ENCODE measurements at regions not wholly inside any gene's neighbourhood (a gene's known extent, or its start where the extent isn't known, plus 50 kb on each side); places are given as distances from the start of the nearest gene placed in this dataset.

DNA sequence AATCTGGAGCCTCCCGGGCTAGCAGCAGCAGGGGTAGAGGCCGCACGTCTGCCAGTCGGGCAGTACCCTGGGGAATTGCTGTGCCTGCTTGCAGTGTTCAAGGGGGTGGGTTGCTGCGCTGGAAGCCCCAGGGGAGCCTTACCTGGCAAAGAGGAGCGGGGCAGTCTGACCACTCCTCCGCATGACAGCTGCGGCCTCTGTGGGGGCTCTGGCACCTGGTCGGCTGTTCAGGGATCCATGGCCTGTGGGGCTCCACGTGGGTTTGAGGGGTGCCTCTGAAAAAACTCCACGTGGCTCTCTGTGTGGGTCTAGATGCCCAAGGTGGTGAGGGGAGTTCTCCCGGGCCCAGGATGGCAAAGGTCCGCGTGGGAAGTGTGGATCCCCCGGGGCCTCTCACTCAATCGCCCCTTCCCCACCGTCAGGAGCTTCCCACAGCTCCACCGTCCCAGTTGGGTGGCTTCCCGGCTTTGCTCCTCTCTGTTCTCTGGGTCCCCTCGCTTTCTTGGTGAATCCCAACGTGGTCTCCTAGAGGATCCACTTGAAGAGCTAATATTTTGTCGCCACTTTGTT is 184.5 kb downstream of the EFHB start:
- ATAC-seq (ENCODE audit: low FRiP score): no peak
- DNase-seq (ENCODE audit: low spot score): no peak
- TF ChIP-seq, protein P1, sequence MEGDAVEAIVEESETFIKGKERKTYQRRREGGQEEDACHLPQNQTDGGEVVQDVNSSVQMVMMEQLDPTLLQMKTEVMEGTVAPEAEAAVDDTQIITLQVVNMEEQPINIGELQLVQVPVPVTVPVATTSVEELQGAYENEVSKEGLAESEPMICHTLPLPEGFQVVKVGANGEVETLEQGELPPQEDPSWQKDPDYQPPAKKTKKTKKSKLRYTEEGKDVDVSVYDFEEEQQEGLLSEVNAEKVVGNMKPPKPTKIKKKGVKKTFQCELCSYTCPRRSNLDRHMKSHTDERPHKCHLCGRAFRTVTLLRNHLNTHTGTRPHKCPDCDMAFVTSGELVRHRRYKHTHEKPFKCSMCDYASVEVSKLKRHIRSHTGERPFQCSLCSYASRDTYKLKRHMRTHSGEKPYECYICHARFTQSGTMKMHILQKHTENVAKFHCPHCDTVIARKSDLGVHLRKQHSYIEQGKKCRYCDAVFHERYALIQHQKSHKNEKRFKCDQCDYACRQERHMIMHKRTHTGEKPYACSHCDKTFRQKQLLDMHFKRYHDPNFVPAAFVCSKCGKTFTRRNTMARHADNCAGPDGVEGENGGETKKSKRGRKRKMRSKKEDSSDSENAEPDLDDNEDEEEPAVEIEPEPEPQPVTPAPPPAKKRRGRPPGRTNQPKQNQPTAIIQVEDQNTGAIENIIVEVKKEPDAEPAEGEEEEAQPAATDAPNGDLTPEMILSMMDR (IDR thresholded peaks at IDR 0.05): no peak

DNA sequence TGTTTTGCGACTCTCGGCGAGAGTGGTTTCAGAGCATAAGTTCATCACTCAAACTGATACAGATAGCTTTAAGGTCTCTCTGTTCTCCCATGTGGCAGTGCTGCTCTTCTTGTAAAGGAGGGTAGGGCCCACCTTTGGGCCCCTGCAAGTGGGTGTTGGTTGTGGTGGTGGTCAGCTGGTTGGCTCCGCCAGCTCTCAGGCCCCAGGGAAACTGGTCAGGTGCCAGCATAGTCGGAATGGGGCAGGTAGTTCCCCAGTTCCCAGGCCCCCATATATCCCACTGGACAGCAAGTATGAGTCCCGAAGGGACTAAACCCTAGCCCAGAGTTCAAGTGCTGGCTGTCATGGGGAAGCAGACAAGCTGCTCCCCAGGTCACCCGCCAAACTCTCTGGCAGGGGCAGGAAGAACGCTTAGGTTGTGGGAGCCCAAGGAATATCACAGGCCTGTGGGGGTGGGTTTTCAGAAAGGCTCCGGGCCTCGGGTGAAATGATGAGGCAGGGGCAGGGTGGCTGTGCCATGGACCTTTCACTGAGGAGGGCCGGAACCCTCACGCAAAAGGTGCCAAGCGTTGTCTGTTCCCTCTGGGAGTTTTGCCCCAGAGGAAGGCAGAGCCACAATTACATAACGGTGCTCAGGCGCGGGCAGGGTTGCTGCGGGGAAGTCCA is 185.1 kb downstream of the EFHB start:
- DNase-seq (ENCODE audit: low spot score) (no peak), ATAC-seq (ENCODE audit: low FRiP score) (no peak)
- TF ChIP-seq, protein P1 (IDR thresholded peaks at IDR 0.05): no peak

DNA sequence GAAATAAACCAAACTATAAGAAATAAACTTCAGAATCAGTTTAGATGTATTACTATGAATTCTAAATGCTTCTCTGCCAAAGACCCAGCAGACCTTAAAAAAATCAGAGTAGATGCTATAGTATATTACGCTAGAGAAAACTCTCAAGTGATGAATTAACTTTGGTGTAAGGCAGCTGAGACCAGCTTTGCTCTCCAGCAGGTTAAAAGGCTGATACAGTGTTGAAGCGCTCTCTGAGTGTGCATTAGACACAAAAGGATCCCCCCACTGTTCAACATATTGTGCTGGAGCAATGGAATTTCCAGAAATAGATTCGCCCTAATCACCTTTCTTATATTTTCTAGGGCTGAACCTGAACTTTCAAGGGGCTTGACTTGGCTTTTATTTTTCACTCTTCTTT is 190.0 kb downstream of the EFHB start:
- DNase-seq (ENCODE audit: low spot score): no peak
- no peak for ATAC-seq (ENCODE audit: low FRiP score)
- TF ChIP-seq, protein P1 (IDR thresholded peaks at IDR 0.05): no peak

DNA sequence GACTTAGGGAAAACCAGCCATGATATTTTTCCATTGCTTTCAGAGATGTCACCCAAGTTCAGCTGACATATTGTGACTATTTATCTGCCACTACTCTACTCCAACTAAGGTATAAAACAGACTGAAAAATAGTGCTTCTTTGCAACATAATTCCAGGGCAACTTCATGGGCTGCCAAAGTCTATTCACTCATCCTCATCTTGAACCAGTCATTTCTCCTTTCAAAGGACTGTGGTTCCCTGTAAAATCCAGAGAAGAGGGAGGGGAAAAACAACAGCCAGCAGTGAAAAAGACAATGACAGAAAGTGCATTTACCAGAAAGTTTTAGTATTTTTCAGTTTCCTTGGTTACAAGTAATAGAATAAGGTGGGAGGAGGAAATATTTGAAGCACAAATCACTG is 191.1 kb downstream of the EFHB start:
- no peak for DNase-seq (ENCODE audit: low spot score)
- ATAC-seq (ENCODE audit: low FRiP score): no peak
- TF ChIP-seq, protein P1 (IDR thresholded peaks at IDR 0.05): no peak

DNA sequence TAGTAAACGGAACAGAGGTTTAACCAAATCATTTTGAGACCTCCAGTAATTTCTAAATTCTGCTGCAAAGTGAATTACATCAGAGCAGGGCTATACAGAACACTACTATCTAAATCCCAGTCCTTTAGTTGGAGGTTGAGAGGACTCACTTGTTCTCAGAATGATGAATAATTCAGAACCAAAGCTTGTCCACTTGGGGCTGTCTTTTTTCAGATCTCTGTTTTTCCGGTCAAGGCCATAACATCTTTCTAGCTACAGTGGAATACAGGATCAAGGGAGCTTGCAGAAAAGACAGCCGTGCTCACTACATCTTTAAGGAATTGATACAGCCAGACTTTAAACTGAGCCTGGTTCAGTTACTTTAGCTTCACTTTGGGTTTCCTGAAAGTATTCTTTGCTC is 194.5 kb downstream of the EFHB start:
- DNase-seq (ENCODE audit: low spot score): no peak
- ATAC-seq (ENCODE audit: low FRiP score): no peak
- TF ChIP-seq, protein P1 (IDR thresholded peaks at IDR 0.05): no peak

DNA sequence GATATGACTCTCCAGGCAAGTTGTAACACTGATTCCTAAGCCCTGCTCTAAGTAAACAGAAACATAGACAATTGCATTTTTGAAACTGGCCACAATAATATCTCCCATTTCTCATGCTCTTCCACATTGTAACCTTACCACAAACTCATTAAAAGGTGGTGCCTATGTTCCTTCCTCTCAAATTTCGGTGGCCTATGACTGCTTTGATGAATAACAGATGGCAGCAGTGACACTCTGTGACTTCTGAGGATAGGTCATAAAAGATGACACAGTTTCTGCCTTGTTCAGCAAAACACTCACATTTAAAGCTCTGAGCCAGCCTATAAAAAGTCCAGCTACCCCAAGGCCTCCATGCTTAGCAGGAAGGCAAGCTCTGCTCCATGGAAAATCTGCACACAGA is 195.2 kb downstream of the EFHB start:
- TF ChIP-seq, protein P1 (IDR thresholded peaks at IDR 0.05): no peak
- DNase-seq (ENCODE audit: low spot score): no peak
- ATAC-seq (ENCODE audit: low FRiP score): no peak

DNA sequence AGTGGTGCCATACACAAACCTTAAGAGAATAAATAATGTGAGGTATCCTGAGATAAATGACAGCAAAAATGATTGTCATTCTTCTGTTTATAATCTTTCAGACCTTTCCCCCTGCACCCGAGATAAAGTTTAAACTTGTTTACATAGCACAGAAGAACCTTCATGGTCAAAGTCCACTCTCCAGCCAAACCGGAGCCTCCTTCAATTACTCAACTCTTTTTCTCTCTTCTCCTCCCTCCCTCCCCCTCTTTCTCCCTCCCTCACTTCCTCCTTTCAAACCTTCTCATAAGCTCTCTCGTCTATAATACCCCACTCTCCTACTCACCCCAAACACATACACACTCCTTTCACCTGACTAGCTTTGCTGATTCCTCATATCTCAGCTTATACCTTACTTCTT is 198.9 kb downstream of the EFHB start:
- TF ChIP-seq, protein P1 (IDR thresholded peaks at IDR 0.05): no peak
- ATAC-seq (ENCODE audit: low FRiP score) (no peak), DNase-seq (ENCODE audit: low spot score) (no peak)

Measured in omental fat pad (tissue), 3 donors.